Prostate gland (tissue), 2 donors: ENCODE measurements at regions not wholly inside any gene's neighbourhood (a gene's known extent, or its start where the extent isn't known, plus 50 kb on each side); places are given as distances from the start of the nearest gene placed in this dataset.

Experiments used
- CTCF ChIP-seq, 4 experiments: fragments of 200-600 bp in 2 of 4; fragments of 450-650 bp in 2 of 4; sonication (generic) in 2 of 4; IDR thresholded peaks; 1 replicate in 3 of 4; 2 replicates in 1 of 4; pipeline ENCODE4 v1.5.1; 2016 to 2019; ENCODE audit warnings: antibody characterized with exemption in 4 of 4, mild to moderate bottlenecking in 2 of 4, moderate library complexity in 2 of 4
- POLR2A ChIP-seq: fragments of 450-650 bp; IDR thresholded peaks from one replicate; pipeline ENCODE4 v1.6.1; 2016; ENCODE audit warnings: antibody characterized with exemption, mild to moderate bottlenecking
- POLR2AphosphoS5 ChIP-seq: sonication (generic); formaldehyde crosslinking; IDR thresholded peaks from one replicate; pipeline ENCODE4 v1.6.1; 2017; ENCODE audit warnings: antibody characterized with exemption

- TF ChIP-seq POLR2AphosphoS5 (no peak), CTCF (IDR thresholded peaks at IDR 0.05) (no peak), POLR2A (no peak)
These were observed 67.8 kb downstream of the NAA11 start for GRCh38 chr4:79257953-79258613.
